DMS79 treated with DMSO at 0.1 percent for 48 hours (cell line): ENCODE measurements at regions not wholly inside any gene's neighbourhood (a gene's known extent, or its start where the extent isn't known, plus 50 kb on each side); places are given as distances from the start of the nearest gene placed in this dataset.

ENCODE experiments used
- DNase-seq: peaks from one replicate; lab custom pipeline; 2025; lab: John Stamatoyannopoulos, UW

GRCh38 chr3:148379763-148380382, 317.8 kb upstream of the AGTR1 start:
- no peak for DNase-seq

- DNase-seq: no peak
These were observed 316.7 kb upstream of the AGTR1 start for GRCh38 chr3:148381051-148381450.

DNA sequence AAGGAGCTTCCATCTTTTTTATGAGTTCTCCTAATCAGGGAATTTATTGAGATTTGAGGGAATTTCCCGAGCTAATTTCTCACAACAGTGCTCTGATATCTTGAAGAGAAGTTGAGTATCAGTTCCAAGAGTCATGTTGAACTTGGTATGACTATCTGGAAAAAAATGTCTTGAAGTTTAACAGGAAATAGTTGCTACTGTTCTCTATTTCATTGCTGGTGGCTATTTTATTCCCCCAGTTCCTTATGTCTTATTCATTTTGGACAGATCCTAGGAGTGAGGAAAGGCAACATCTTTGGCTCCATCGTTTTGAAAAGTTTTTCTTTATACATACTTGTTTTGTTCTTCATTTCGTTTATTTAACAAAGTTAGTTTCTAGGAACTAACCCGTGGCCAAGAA, 307.8 kb upstream of the AGTR1 start:
- no peak for DNase-seq

DNA sequence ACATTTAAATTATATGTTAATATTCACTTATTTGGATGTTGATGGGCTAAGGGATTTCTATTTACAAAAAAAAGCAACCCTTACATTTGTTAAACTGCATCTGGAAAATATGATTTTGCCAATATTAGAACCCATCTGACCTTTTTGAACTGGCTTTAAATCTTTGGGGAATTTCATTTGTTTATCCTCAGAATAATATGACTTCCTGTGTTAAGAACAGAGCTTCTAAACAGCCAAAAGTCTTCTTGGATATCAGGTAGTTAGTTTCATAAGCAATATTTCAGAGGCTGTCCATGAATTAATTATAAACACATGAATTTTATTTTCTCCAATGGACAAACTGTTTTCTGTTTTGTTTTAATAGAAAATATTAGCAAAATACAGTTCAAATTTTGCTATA, 301.9 kb upstream of the AGTR1 start:
- no peak for DNase-seq

DNA sequence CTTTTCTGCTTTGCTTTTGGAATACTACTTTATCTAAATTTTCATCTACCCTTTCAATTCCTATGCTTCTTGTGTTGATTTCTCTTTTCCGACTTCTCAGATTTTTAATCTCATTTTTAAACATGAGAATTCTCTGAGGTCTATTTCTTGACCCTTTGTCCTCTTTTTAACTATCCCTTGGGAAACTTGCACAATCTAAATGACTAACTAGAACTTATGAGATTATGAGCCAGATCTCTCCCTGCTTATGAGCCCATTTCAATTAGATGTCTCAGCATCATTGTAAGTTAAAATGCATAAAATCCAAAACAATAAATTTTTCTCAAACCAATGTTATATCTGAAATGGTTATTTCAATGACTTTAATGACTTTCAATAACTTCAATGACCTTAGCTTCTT, 296.9 kb upstream of the AGTR1 start:
- no peak for DNase-seq

- DNase-seq: no peak
These were observed 289.0 kb upstream of the AGTR1 start for GRCh38 chr3:148408667-148409066.

GRCh38 chr3:148420242-148420641, 277.5 kb upstream of the AGTR1 start:
- no peak for DNase-seq

GRCh38 chr3:148428862-148429605, 268.7 kb upstream of the AGTR1 start:
- DNase-seq: no peak

DNA sequence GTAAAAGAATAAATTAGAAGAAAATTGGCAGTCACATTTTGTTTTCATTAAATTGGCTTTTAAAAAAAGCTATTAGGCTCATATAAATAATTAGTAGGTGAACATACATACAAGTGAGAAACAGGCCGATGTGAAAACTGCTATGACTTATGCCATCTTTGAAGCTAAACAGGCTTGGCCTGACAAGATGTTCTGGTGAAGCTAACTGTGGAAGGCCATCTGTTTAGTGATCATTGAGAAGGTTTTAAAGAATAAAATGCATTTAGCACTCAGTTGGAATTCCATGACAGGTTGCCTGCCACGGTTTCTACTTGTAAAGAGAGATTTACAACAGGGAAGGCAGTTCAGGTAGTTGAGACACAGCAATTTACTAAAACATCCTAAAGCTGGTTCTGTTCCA, 264.0 kb upstream of the AGTR1 start:
- no peak for DNase-seq

GRCh38 chr3:148435534-148435933, 262.2 kb upstream of the AGTR1 start:
- no peak for DNase-seq

- no peak for DNase-seq
These were observed 258.4 kb upstream of the AGTR1 start for GRCh38 chr3:148439254-148439822.

DNA sequence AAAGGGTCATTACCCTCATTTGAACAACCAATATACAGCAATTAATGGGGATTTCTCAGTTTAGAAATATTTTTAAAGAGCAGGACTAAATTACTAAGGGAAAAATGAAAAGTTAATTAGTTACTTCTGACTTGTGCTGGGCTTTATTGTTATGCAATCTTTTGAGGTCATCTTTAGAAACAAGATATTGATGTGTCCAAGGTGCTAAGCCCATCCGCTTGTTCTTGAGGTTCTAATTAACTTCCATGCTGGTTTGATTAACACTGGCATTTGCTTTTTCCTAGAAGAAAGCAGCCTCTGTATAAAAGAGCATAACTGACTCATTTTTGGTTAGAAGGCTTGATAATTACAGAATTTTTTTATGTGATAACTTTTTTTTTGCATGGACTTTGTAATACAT, 256.5 kb upstream of the AGTR1 start:
- no peak for DNase-seq

DNA sequence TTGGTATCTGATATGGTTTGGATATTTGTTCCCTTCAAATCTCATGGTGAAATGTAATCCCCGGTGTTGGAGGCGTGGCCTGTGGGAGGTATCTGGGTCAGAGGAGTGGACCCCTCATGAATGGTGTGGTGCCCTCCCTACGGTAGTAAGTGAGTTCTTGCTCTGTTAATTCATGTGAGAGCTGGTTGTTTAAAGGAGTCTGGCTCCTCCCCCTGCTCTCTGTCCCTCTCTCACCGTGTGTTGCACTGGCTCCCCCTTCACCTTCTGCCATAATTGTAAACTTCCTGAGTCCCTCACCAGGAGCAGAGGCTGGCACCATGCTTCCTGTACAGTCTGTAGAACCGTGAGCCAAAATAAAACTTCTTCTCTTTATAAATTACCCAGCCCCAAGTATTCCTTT, 246.9 kb upstream of the AGTR1 start:
- no peak for DNase-seq

GRCh38 chr3:148451969-148452368, 245.7 kb upstream of the AGTR1 start:
- no peak for DNase-seq

- no peak for DNase-seq
These were observed 243.9 kb upstream of the AGTR1 start for GRCh38 chr3:148453781-148454191.

- DNase-seq: no peak
These were observed 242.6 kb upstream of the AGTR1 start for GRCh38 chr3:148455098-148455497.

DNA sequence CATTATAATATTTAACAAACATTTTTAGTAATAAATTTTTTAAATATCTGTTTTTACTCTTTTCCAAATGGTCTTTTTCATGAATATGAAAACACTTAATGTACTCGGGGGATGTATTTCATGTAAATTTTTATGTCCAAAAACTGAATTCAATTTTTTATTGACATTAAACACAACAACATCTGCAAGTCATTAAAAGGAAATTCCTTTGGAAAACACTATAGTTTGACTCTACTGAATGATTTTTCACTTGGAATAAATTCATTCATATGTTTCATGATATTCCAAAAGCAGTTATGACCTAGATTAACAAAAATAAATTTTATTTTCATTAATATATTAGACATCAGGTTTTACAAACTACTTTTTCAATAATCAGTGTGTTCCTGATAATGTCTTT, 239.8 kb upstream of the AGTR1 start:
- no peak for DNase-seq

DNA sequence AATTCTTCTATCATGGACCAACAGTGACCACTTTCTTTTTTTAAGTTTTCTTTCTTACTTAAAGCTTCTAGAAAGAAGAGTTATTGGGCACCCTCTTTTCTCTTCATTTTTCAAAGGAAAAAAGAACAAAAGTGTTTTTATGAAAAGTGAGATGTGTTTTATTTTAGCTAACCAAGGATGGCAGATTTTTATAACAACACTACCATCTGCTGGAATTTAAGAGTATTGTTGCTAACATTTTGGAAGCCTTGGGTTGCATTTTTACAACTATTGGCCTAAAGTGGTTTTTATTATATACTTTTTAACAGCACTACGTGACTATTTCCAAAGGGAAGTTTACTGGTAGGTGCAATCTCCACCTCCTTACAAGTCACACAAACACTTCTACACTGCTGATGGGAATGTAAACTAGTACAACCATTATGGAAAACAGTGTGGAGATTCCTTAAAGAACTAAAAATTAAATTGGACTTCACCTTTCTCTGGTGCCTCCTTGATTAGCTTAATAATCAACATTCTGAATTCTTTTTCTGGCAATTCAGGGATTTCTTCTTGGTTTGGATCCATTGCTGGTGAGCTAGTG, 237.7 kb upstream of the AGTR1 start:
- no peak for DNase-seq

DNA sequence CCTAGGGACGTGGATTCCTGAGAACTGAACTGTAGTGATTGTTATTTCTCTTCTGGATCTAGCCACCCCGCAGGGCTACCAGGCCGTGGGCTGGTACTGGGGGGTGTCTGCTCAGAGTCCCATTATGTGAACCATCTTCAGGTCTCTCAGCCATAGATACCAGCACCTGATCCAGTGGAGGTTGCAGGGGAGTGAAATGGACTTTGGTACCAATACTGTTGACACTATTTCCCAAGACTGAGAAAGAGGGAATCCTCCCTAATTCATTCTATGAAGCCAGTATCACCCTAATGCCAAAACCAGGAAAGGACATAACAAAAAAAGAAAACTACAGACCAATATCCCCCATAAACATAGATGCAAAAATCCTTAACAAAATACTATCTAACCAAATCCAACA, 237.0 kb upstream of the AGTR1 start:
- DNase-seq: no peak

GRCh38 chr3:148464246-148464645, 233.5 kb upstream of the AGTR1 start:
- DNase-seq: no peak

GRCh38 chr3:148466143-148466542, 231.6 kb upstream of the AGTR1 start:
- no peak for DNase-seq

- DNase-seq: no peak
These were observed 230.5 kb upstream of the AGTR1 start for GRCh38 chr3:148466980-148467740.

- DNase-seq: no peak
These were observed 220.3 kb upstream of the AGTR1 start for GRCh38 chr3:148477375-148477774.
